ENCODE measurements at regions not wholly inside any gene's neighbourhood (a gene's known extent, or its start where the extent isn't known, plus 50 kb on each side); places are given as distances from the start of the nearest gene placed in this dataset.
"Not testable (repeated sequence)": the region's sequence is repeated elsewhere in the genome, so short reads cannot be mapped to it uniquely, and the experiment has no call there.

- peak in 41 of 42 donors; percentile 57 to 93 (median 83) for DNase-seq
- intact Hi-C loops (cut with DNase I): not testable (repeated sequence)
Measured at GRCh38 chr17:30731210-30732132, 93.0 kb downstream of the CRLF3 start.

GRCh38 chr17:30730837-30731209, 93.7 kb downstream of the CRLF3 start:
- intact Hi-C loops (cut with DNase I): not testable (repeated sequence)
- DNase-seq: peak in 9 of 42 donors; percentile 8 to 43 (median 26)

GRCh38 chr17:30730171-30730836, 94.2 kb downstream of the CRLF3 start:
- DNase-seq: peak in 8 of 42 donors; percentile 3 to 29 (median 12)
- intact Hi-C loops (cut with DNase I): not testable (repeated sequence)

GRCh38 chr17:30729471-30730170, 94.9 kb downstream of the CRLF3 start:
- intact Hi-C loops (cut with DNase I): not testable (repeated sequence)
- peak in 9 of 42 donors; percentile 1 to 33 (median 10) for DNase-seq

GRCh38 chr17:30727517-30727916, 97.0 kb downstream of the CRLF3 start:
- intact Hi-C loops (cut with DNase I): not testable (repeated sequence)
- peak in 8 of 42 donors; percentile 2 to 30 (median 11) for DNase-seq

- peak in 7 of 42 donors; percentile 1 to 36 (median 3) for DNase-seq
- intact Hi-C loops (cut with DNase I): not testable (repeated sequence)
Measured at GRCh38 chr17:30726734-30727133, 97.8 kb downstream of the CRLF3 start.

- DNase-seq: peak in 2 of 42 donors; percentile 4 to 22
- intact Hi-C loops (cut with DNase I): not testable (repeated sequence)
Measured at GRCh38 chr17:30726310-30726709, 98.2 kb downstream of the CRLF3 start.

GRCh38 chr17:30724034-30724650, 100.3 kb downstream of the CRLF3 start:
- intact Hi-C loops (cut with DNase I): not testable (repeated sequence)
- peak in 10 of 42 donors; percentile 2 to 41 (median 22) for DNase-seq

- DNase-seq: peak in 12 of 42 donors; percentile 2 to 32 (median 10)
Measured at GRCh38 chr17:30722114-30722780, 102.2 kb downstream of the CRLF3 start.

GRCh38 chr17:30720971-30721370, 103.5 kb downstream of the CRLF3 start:
- intact Hi-C loops (cut with DNase I): not testable (repeated sequence)

More at GRCh38 chr17:30722114-30722780, 102.2 kb downstream of the CRLF3 start:
- intact Hi-C loops (cut with DNase I): not testable (repeated sequence)

GRCh38 chr17:30720013-30720471, 104.5 kb downstream of the CRLF3 start:
- peak in 34 of 42 donors; percentile 37 to 77 (median 63) for DNase-seq
- intact Hi-C loops (cut with DNase I): no loop called here

More at GRCh38 chr17:30720971-30721370, 103.5 kb downstream of the CRLF3 start:
- DNase-seq: peak in 8 of 42 donors; percentile 3 to 26 (median 8)

GRCh38 chr17:30719131-30719973, 105.1 kb downstream of the CRLF3 start:
- intact Hi-C loops (cut with DNase I): not testable (repeated sequence)
- peak in 34 of 42 donors; percentile 30 to 87 (median 68) for DNase-seq

GRCh38 chr17:30718691-30719090, 105.8 kb downstream of the CRLF3 start:
- intact Hi-C loops (cut with DNase I): not testable (repeated sequence)
- DNase-seq: peak in 11 of 42 donors; percentile 1 to 36 (median 13)

GRCh38 chr17:30718099-30718447, 106.4 kb downstream of the CRLF3 start:
- peak in 2 of 42 donors; percentile 2 to 9 for DNase-seq
- intact Hi-C loops (cut with DNase I): not testable (repeated sequence)

GRCh38 chr17:30717291-30718098, 107.0 kb downstream of the CRLF3 start:
- intact Hi-C loops (cut with DNase I): no loop called here
- peak in 8 of 42 donors; percentile 1 to 20 (median 4) for DNase-seq

Measured in head of caudate nucleus (tissue), 42 donors.